GM23338 (cell line): ENCODE measurements at regions not wholly inside any gene's neighbourhood (a gene's known extent, or its start where the extent isn't known, plus 50 kb on each side); places are given as distances from the start of the nearest gene placed in this dataset.

Source experiments
- CTCF ChIP-seq, 2 experiments: fragments of 200-600 bp in 1 of 2; sonication (generic) in 1 of 2; conservative IDR thresholded peaks; 2 replicates each; pipeline versions ENCODE4 v1.5.1 to v1.6.1; 2016 to 2017; ENCODE audit warnings: antibody characterized with exemption in 2 of 2, low read depth in 2 of 2, mild to moderate bottlenecking in 2 of 2, moderate library complexity in 1 of 2
- EZH2 ChIP-seq: fragments of 200-600 bp; sonication (generic); IDR thresholded peaks from one replicate; pipeline ENCODE4 v1.8.0; 2017; ENCODE audit warnings: antibody characterized with exemption, mild to moderate bottlenecking, low read depth; ENCODE audit not compliant: unreplicated experiment
- POLR2AphosphoS5 ChIP-seq: IDR thresholded peaks from 2 replicates; pipeline ENCODE4 v1.6.1; 2016; ENCODE audit warnings: antibody characterized with exemption, low read depth
- REST ChIP-seq: IDR thresholded peaks from one replicate; pipeline ENCODE4 v1.6.1; 2018; ENCODE audit warnings: antibody characterized with exemption; ENCODE audit not compliant: unreplicated experiment

- no peak for TF ChIP-seq CTCF (conservative IDR thresholded peaks at IDR 0.05; ENCODE audit: low read depth in 2 of 2)
- no peak for TF ChIP-seq EZH2
- TF ChIP-seq POLR2AphosphoS5, result no peak
- TF ChIP-seq REST, result no peak
These were observed 716.0 kb upstream of the REG3G start for GRCh38 chr2:78309460-78309859.
